GM10266 (cell line): ENCODE measurements at regions not wholly inside any gene's neighbourhood (a gene's known extent, or its start where the extent isn't known, plus 50 kb on each side); places are given as distances from the start of the nearest gene placed in this dataset.
"Not testable (repeated sequence)": the region's sequence is repeated elsewhere in the genome, so short reads cannot be mapped to it uniquely, and the experiment has no call there.

Experiments used
- DNase-seq: peaks from one replicate; pipeline ENCODE4 v3.0.0; 2012; ENCODE audit errors: extremely low spot score
- CTCF ChIP-seq: IDR thresholded peaks from 2 replicates; pipeline ENCODE4 v1.5.1; 2012; ENCODE audit warnings: mild to moderate bottlenecking, low read depth; ENCODE audit not compliant: control insufficient read depth, insufficient read depth; ENCODE audit errors: missing control alignments

GRCh38 chr5:92633875-92634487 is 947.0 kb downstream of the NR2F1-AS1 start:
- no peak for TF ChIP-seq CTCF
- DNase-seq: no peak

- no peak for TF ChIP-seq CTCF
- no peak for DNase-seq
Observed at GRCh38 chr5:92633176-92633575, 947.8 kb downstream of the NR2F1-AS1 start.

DNA sequence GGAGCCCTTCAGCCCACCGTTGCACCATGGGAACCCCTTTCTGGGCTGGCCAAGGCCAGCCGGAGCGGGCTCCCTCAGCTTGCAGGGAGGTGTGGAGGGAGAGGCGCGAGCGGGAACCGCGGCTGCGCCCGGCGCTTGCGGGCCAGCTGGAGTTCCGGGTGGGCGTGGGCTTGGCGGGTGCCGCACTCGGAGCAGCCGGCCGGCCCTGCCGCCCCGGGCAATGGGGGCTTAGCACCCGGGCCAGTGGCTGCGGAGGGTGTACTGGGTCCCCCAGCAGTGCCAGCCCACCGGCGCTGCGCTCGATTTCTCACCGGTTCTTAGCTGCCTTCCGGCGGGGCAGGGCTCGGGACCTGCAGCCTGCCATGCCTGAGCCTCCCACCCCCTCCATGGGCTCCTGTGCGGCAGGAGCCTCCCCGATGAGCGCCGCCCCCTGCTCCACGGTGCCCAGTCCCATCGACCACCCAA is 949.8 kb downstream of the NR2F1-AS1 start:
- not testable (repeated sequence) for DNase-seq

GRCh38 chr5:92629574-92629973 is 951.4 kb downstream of the NR2F1-AS1 start:
- TF ChIP-seq CTCF: no peak
- no peak for DNase-seq

DNA sequence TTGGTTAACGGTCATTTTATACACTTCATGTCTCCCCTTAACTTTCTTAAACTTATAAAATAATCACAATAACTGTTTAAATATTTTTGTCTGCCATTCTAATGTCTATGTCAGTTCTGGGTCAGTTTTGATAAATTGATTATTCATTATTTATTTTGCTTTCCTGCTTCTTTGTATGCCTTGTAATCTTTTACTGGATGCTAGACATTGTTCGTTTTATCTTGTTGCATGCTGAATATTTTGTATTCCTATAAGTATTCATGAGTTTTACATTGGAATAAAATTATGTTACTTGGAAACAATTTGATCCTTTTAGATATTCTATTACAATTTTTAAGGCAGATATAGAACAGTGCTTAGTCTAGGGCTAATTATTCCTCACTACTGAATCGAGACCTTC is 952.0 kb downstream of the NR2F1-AS1 start:
- no peak for TF ChIP-seq CTCF
- no peak for DNase-seq

GRCh38 chr5:92627186-92627585 is 953.8 kb downstream of the NR2F1-AS1 start:
- DNase-seq: no peak
- no peak for TF ChIP-seq CTCF

- no peak for TF ChIP-seq CTCF
- DNase-seq: no peak
Observed at GRCh38 chr5:92616085-92616484, 964.9 kb downstream of the NR2F1-AS1 start.

- DNase-seq: no peak
- no peak for TF ChIP-seq CTCF
Observed at GRCh38 chr5:92613546-92613945, 967.5 kb downstream of the NR2F1-AS1 start.

DNA sequence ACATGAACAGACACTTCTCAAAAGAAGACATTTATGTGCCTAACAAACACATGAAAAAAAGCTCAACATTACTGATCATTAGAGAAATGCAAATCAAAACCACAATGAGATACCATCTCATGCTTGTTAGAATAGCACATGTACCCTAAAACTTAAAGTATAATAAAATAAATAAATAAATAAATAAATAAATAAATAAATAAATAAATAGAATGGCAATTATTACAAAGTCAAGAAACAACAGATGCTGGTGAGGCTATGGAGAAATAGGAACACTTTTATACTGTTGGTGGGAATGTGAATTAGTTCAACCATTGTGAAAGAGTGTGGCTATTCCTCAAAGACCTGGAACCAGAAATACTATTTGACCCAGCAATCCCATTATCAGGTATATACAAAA is 970.6 kb downstream of the NR2F1-AS1 start:
- not testable (repeated sequence) for DNase-seq
